ENCODE measurements at regions not wholly inside any gene's neighbourhood (a gene's known extent, or its start where the extent isn't known, plus 50 kb on each side); places are given as distances from the start of the nearest gene placed in this dataset.

DNA sequence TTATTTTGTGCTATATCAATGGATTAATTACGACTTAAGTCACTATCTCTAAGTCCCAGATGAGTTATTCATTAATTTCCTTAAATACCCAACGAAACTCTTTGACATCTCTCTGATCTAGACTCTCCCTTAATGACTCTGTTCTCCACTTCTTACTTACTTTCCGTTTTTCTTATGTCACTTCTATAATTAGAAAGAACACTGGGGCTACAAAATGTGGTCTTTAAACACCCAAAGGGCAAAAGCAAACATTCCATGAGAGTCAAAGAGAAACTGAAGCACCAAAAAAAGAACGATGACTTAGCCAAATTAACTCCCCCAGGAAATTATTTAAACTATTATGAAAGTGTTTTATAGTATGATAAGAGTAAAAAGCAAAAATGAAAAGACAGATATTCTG, 166.4 kb upstream of the UBE2E2 start:
- TF ChIP-seq USF1 (CRISPR knock-in tag; IDR thresholded peaks at IDR 0.05) (no peak), ESRRA (CRISPR knock-in tag; IDR thresholded peaks at IDR 0.05; ENCODE audit: borderline replicate concordance) (no peak)

Data from WTC11 (cell line).